SK-N-MC (cell line): ENCODE measurements at regions not wholly inside any gene's neighbourhood (a gene's known extent, or its start where the extent isn't known, plus 50 kb on each side); places are given as distances from the start of the nearest gene placed in this dataset.

ENCODE experiments used
- EZH2 ChIP-seq: fragments of 200-600 bp; sonication (generic); IDR thresholded peaks from one replicate; pipeline ENCODE4 v1.6.1; 2017; ENCODE audit warnings: antibody characterized with exemption
- POLR2AphosphoS5 ChIP-seq: IDR thresholded peaks from 2 replicates; pipeline ENCODE4 v1.6.1; 2012; ENCODE audit warnings: mild to moderate bottlenecking, low read depth, low read length, borderline replicate concordance

DNA sequence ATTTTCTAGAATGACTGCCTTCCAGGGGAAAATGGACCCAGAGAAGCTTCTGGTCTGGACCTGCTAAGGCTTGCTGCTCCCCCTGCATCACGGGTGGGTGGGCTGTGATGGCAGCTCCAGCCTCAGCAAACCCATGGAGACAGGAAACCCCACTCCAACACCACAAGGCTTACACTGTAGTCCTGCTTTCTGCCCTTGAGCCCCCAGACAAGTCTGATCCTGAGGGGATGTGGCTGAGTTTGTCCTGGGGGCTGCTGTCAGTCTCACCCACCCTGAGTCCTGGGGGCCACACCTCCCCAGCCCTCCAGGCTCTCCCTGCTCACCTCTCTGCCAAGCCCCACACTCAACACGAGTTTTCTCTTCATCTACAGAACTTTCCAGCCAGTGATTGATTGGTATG is 279.4 kb downstream of the EIPR1 start:
- TF ChIP-seq EZH2 = no peak
- no peak for TF ChIP-seq POLR2AphosphoS5
